Activated CD8-positive, alpha-beta memory T cell treated with anti-CD3 and anti-CD28 coated beads for 24 hours (primary cell): ENCODE measurements at regions not wholly inside any gene's neighbourhood (a gene's known extent, or its start where the extent isn't known, plus 50 kb on each side); places are given as distances from the start of the nearest gene placed in this dataset.

Experiments
- DNase-seq: peaks from one replicate; pipeline ENCODE4 v3.0.0-alpha.2; 2020

DNA sequence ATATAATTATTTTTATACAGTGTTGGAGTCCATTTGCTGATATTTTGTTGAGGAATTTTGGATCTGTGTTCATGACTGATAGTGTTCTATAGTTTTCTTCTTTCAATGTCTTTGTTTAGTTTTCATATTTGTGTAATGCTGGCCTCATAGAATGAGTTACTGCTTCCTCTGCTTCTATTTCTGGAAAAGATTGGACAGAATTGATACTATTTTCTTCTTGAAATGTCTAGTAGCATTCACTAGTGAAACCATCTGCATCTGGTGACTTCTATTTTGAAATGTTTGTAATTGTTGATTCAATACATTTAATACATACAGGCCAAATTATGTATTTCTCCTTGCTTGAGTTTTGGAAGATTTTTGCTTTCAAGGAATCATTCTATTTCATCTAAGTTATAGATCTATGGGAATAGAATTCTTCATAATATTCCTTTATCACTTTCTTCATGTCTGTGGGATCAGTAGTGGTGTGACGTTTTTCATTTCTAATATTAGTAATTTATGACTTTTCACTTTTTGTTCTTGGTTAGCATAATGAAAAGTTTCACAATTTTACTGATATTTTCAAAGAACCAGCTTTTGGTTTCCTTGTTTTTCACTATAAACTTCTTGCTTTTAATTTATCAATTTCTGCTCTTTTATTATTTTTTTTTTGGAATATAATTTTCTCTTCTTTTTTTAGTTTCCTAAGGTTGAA, 509.9 kb upstream of the VRK2 start:
- DNase-seq = no peak

DNA sequence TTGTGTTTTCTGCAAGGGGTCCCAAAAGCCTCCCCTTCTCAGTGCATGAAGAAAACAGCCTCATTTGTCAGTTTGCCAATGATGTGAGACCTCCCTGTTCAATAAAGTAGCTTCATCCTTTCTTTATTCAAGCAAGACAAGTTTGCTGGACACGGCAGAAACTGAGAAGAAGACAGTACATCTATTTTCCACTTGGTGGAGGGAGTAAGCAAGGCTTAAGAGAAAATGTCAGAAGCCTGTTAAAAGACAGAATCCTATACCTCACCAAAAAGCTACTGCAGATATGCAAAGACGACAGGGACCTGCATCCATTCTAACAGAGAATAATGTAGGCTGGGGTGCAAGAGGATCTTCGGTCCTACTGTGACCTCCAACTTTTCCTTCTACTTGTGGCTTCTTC, 506.8 kb upstream of the VRK2 start:
- DNase-seq = no peak

DNA sequence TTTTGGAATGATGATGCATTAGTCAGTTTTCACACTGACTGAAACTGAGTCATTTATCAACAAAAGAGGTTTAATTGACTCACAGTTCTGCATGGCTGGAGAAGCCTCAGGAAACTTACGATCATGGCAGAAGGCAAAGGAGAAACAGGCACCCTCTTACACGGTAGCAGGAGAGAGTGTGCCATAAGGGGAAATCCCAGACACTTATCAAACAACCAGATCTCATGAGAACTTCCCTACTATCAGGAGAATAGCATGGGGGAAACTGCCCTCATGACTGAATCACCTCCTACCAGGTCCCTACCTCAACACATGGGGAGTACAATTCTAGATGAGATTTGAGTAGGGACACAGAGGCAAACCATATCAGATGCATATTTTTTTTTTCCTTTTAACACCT, 504.5 kb upstream of the VRK2 start:
- no peak for DNase-seq

DNA sequence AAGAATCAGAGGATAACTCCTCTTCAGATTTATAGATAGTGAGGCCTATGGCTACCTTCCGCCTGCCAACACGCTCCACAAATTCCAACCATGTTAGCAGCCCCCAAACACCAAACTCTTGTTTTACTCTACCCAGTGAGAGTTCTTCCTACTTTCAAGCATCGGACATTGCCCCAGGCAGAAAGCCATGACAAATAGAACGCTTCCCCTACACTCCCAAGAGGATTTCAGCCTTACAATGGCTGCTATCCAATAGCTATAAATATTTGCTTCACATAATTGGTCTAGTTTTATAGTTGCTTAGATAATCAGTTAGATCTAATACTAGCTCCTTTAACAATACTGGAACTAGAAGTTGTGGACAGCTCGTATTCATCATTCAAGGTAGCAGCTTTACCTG, 503.4 kb upstream of the VRK2 start:
- DNase-seq = no peak

DNA sequence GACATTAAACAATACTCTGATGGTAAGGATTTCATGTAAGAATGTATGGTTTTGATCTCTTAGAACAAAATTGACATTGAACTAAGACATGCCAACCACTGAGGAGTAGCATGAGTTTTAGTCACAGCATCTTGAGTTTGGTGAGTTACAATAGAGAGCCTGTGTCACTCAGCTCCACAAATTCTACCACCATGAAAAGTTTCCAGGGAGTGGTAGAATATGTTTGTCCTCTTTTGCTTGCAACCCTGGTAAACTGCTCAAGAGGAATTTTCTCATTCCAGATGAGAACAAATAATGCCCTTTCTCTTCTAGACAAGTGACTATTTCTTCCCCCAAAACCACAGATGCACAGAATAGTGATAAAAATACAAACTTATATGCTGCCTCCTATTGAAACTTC, 502.0 kb upstream of the VRK2 start:
- DNase-seq = no peak

DNA sequence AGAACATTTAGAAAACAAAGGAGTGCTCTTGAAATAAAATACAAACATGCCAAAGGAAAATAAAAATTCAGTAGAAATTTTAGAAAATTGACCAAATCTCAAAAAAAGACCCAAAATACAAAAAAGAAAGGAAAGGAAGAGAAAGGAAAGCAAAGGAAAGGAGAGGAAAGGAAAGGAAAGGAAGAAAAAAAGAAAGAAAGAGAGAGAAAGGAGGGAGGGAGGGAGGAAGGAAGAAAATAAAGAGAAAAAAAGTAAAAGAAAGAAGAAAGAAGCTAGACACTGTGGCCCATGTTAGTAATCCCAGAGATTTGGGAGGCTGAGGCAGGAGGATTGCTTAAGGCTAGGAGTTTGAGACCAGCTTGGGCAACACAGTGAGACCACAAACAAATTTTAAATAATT, 500.1 kb upstream of the VRK2 start:
- DNase-seq = no peak

DNA sequence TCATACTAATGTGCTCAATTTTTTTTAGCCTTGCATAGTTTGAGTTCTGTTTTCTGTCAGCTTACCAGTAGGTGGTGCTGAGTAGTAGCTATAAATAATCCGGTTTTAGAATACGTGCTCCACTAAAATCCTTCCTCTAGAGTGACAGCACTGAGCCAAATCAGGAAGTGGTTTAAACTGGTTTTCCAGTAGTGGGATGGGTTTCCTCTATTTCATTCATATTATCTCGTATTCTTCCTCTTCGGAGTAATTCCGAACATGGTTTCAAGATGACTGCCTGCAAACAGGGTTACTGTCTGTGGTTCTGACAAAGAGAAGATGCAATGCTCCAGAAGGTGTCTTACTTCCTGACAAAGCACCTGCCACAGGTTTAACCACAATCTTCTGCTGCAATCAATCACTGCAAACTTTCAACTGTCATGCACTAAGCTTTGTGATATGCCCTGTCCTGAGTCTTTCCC, 496.9 kb upstream of the VRK2 start:
- DNase-seq = no peak

DNA sequence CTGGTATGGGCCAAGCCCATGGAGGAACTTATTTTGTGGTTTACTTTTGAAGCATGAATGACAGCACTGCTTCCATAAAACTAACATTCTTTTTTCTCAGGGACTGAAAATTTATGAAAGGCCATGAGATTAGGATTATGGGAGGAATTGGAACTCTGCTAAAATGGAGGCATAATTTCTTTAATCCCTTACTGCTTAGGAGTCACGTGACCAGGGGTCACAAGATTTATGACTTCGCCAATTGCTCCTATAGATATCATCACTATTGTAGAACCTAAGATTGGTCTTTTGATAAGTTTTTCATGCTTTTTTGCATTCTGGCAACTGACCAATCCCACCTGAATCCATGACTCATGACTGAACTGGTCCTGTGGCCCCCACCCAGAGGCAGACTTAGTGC, 495.7 kb upstream of the VRK2 start:
- no peak for DNase-seq

DNA sequence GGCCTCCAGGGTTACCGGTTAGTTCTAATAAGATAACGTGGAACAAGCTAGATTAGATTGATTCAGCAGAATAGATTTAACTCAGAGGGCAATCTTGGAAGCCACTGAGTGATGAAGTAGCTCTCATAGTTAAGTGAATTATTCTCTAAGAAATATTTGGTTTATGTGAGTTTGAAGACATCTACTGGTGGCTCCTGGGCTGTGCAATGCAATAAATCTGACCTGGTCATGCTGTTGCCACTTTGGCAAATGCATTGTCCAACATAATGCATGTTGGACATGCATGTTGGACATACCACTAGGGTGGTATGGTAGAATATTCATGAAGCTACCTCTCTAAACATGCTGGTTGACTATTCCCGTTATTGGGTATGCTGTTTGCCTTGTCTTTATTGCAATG, 493.7 kb upstream of the VRK2 start:
- DNase-seq = no peak

DNA sequence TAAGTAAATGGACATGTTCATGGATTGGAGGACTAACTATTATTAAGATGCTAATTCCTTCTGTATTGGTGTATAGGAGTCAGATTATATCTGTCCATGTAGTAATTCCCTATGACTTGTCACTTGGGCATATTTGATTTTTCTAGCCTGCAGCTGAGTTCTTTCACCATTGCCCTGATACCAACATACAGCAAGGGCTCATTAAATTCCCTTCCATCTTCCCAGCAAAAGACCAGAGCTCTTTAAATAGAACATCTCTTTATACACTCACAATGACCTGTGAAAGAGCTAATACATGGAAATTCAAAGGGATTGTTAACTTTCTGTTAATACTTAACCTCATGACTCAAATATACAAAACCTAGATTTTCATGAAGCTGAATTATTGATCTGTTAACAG, 492.3 kb upstream of the VRK2 start:
- DNase-seq = no peak

DNA sequence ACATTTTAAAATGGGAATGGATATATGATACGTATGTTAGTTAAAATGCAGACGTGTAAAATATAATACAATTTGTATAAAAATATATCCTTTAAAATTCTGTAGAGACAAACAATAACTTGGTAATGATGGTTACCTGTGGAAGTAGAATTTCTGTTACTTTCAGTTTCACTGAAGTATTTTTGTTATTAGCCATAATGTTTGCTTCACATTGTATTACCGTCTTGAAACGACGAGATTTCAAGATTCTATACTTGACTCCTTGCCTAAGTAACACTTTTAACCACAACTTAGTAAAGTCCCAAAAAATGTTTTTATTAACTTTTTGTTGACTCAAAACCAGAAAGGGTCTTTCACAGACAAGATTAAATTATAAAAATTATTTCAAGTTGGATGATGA, 488.3 kb upstream of the VRK2 start:
- DNase-seq = no peak

DNA sequence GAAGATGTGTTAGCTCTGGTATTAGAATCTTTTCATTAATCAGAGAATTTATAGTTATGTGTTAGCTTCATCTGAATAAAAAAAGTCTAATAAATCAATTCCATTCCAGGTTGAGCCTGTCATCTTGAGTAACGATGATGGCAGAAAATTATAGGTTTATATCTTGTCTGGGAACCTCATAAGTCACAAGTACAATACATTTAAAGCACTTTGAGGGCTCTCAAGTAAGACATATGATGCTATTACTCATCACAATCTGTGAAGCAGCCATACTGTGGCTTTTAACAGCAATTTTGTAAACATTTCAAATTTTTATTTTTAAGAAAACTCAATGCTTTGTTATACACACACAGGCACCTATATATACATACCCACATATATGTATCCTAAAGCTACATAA, 484.1 kb upstream of the VRK2 start:
- no peak for DNase-seq

DNA sequence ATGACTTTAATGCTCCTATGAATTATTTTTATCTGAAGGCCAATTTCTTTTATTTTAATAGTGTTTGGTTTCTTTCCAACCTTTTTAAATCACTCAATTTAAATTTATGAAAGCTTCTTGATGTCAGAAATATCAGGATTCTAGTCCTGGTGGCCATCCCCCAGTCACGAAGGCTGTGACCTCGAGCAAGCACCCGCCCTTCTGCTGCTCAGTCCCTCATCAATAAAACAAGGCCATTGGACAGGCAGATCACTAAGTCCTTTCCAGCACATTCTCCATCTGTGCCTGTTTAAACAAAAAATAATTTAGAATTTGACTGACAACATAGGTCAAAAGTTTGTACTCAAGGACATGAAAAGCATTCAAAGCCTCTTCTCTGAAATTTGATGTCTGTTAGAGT, 483.6 kb upstream of the VRK2 start:
- no peak for DNase-seq

DNA sequence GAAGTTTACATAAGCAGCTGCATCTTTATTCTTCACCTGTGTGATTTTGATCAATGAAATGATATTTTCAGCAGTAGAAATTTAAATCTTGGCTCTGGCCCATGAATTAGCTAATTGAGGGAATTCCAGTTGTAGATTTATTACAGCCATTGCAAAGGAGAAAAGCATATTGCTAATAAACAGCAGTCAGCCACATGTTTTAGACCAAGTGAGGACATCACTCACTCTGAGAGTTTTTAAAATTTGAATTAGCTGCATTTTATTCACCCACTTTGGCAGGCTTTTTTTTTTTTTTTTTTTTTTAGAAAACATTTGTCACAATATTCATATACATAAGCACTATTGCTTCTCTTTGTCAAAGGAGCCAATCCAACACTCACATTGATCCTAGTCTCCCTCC, 479.4 kb upstream of the VRK2 start:
- DNase-seq = no peak

DNA sequence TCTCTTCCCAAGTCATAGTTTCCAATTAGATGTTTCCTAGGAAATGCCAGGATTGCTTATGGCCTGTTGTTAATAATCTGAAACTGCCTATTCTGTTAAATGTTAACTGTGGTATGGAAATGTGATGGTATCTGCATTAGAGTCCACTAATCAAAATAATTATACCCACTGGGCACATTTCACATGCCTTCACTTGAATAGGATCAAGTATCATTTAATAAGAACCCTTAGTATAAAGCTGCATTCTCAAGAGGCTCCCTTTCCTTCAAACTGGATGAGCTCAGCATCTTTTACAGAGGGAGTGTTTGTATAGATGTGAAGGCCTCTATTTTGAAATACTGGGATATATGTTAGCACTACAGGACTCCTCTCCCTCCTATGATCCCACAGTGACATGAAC, 477.2 kb upstream of the VRK2 start:
- DNase-seq = no peak

DNA sequence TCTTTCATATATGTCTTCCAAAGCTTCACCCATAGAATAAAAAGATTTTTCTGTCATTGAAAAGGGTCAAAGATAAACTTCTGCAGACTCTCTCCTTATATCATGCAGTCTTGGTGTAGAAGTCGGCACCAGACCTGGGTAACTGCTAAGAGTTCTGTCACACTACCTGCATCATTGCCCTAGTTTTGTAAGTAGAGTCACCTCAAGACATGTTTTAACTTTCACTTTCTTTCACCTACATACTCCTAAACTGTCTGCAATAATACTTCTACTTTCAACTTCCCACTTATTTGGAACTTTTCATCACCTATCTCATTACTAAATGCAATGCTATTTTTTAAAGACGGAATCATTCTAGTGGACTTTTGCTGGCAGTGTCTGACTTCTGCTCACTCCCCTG, 475.6 kb upstream of the VRK2 start:
- no peak for DNase-seq

DNA sequence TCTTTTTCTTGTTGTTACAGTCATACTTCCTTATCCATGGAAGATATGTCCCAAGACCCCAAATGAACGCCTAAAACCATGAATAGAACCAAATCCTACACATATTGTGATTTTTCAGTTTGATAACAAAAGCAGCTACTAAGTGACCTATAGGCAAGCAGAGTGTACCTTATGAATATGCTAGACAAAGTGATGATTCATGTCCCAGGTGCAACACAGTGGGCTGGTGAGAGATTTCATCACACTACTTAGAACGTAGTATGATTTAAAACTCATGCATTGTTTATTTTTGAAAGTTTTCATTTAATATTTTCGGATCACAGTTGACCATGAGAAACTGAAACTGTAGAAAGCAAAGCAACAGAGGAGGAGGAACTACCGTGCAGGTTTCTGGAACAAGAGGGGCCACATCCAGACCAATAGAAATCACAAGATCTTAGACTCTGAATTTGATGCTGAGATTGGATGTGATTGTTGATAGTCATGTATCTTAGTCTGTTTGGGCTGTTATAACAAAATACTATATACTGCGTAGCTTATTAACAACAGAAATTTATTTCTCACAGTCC, 470.8 kb upstream of the VRK2 start:
- DNase-seq = no peak

DNA sequence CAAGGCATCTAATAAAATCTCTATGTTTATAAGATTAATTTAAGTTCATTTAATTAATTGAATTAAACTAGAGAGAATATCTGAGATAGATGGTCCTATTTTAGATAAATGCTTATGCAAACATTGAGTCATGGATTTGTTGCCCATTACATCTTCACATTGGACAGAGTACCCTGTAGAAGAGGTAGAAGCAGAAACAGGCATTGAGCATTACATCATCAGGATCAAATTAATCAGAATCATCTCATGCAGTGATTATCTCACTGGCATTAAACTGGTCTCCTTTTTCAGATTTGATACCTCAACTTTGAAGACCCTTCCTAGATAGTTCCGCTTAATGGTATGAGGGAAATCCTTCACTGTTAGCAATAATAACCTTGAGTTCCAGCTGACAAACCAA, 469.6 kb upstream of the VRK2 start:
- DNase-seq = no peak

DNA sequence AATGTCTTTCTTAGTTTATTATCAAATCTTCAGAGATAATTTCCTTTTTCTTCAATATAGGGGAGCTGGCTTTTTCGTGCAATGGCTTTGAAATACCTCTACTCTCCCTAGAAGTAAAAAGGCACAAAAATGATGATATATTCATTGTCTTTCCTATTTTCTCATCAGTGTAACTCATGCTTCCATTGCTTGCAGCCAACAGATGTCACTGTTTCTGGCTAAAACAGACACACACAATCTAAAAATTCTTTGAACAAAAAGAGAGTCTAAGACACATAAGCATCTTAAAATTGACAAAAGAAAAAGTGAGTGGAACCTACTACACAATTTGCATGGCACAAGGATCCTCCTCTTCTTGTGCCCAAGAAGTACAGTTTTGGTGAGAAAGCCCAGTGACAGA, 448.7 kb upstream of the VRK2 start:
- no peak for DNase-seq

DNA sequence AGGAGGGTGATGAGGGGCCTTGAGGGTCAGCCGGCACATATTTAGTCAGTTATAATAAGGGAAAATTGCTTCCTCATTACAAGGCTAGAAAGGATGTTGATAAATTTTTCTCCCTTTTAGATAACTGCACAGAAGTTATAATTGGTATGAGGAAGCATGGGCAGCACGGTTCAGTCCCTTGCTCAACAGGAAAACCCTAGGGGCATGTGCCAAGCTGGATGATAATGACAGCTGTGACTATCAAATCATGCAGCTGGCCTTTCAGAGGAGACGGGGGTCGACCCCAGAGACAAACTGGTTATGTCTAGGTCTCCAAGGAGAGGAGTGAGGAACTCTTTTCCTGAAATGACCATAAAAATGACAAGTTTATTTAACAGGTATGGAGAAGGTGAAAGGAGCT, 448.1 kb upstream of the VRK2 start:
- no peak for DNase-seq

DNA sequence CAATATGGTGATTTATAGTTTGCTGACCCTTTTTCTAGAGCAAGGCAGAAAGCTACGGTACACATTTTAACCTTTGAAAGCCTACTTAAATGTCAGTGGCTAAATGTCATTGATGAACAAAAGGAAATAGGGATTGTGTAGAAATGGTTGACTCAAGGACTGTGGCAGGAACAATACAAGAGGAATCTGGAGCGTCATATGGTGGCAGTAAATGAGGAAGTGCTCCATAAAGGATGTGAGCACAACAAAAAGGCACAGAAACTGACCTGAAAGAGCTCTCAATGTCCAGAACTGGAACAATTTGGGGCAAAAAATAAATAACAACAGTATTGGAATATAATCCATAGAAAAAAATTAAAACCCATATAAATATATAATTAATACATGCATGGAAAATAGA, 443.9 kb upstream of the VRK2 start:
- no peak for DNase-seq

DNA sequence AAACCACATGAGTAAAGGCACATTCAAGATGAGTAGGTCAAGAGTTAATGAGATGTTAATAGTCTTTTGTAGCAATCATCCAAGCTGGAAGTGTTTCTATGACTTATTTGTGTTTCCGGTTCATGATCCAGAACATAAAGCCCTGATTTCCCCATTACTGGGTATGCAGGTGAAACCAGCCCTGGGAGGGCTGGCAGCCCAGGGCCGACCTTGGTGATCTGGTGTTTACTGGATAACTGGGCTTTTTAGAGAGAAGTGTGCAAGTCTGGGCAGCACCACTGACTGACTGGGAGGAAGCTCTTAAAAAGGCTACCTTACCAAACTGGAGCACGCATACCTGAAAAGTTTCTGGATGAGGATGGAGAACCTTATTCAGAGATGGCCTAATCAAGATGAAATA, 431.6 kb upstream of the VRK2 start:
- DNase-seq = no peak

DNA sequence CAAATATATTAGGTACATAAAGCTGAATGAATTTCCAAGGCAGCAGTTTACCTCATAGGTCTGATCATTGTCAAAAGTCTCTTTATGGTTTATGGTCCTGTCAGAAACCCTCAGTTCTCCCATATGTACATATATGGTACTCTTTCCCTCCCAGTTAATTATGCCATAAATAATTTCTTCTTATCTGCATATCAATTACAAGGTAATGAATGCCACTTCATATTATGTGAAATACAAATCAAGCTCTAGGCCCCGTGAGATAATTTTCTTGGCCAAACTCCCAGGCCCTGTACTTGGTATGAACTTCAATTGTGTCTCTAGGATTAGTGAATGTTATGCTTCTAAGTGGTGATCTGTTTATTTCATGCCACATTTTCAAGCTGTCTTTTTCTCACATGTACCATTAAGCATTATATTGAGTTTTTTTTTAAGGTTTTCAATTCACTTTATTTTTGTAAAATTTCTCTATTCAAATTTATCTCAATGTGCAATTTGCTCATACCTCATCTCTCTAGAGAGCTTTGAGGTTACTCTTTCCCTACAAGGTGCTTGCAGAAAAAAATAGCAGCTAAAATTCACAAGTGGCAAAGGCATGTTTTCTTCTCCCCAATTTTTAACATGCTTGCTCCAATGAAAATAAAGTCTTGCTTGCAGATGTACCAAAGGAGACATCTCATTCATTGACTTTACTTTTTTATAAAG, 430.6 kb upstream of the VRK2 start:
- DNase-seq = no peak

DNA sequence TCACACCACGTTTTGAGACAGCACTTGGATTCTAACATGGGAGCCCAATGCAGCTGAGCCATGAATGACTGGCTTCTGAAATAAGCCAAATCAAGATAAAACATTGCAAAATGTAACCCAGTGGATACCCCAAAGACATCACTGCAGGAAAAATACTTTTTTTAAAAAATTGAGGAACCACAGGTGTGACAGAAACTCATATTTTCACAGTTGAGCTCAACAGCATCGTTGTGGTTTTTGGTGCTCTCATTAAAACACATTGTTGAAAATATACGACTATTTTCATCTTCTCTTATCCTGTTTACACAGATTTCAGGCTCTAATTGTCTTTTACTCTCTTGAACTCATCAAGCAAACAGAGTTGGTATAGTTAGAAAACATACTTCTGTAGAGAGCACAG, 429.3 kb upstream of the VRK2 start:
- no peak for DNase-seq
